ENCODE measurements at regions not wholly inside any gene's neighbourhood (a gene's known extent, or its start where the extent isn't known, plus 50 kb on each side); places are given as distances from the start of the nearest gene placed in this dataset.

DNA sequence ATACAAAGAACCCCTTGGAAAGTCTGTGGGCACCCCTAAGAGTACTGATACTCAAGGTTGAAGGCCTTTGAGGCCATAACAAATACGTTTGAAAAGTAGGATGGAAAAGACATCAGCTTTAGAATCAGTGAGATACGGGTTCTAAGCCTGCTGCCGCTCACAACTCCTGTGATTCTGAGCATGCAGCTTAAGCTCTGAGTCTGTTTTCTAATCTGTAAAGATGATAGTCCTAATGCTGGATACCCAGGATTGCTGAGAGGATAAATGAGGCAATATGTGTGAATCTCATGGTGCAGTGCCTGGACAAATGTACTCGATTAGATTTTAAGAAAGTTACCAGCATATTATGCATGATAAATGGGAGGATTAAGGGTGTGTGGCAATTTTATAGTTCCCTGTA lies 321.0 kb upstream of the HSF2 start:
- FAIRE-seq: no peak

DNA sequence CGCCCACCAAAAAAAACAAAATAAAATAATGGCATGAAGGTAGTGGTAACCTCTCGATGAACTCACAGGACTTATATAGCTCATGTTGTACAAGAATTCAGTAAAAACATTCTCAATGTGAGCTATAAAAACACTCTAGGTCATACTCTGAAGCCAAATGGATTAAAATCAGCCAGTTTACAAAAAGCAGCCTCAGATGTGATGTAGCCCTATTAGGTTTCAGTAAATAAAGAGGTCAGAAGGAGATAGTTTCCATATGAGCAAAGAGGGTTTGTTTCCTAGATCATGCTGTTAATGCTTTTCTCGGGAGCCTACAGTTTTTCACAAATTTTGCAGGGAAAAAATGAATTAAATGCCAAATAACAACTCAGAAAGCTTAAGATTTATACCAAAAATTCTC lies 319.5 kb upstream of the HSF2 start:
- no peak for FAIRE-seq

DNA sequence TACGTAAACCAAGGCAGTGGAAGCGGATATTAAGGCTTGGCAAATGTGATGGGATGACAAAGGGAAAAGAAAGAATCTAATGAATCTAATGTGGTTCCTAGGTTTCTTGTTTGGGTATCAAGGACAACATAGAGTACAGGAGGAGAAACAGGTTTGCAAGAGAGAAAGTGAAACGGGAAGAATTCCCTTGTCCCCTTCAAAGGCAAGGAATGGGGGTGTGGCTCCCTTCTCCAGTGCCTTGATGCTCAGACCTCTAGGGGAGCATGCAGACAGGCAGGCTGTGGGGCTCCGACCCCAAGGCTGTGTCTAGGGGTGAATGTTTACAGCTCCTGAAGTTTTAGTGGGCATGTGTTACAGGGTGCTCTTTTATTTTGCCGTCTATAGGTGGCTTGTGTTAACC lies 317.5 kb upstream of the HSF2 start:
- no peak for FAIRE-seq

DNA sequence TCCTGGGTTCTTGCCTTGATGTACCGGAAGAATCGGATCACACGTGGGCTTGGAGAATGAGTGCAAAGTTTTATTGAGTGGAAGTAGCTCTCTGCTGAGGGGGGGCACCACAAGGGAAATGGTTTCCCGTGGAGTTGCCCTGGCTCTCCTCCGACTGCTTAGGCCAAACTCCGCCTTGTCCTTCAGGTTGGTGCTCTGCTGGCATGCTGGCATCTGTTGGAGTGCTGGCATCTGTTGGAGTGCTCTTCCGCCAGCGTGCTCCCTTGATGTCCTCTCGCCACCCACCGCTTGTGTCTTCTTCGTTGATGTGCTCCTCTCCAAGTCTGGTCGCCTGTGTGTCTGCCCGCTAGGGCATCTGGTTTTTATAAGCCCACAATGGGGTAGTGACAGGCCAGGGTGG lies 317.1 kb upstream of the HSF2 start:
- FAIRE-seq: no peak

DNA sequence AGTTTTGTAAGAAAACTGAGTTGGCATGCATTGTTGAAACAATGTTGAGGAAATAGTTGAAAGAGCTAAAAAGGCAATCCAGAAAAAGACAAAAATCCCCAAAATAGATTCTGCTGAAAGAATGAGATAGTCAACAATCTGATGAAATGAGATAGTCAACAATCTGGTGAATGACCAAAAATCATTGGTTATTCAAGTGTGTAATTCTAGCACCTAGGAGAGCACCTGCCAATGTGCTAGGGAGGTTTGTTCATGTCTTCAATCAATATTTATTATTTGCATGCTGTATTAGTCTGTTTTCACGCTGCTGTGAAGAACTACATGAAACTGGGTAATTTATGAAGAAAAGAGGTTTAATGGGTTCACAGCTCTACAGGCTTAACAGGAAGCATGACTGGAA lies 307.1 kb upstream of the HSF2 start:
- FAIRE-seq: no peak

DNA sequence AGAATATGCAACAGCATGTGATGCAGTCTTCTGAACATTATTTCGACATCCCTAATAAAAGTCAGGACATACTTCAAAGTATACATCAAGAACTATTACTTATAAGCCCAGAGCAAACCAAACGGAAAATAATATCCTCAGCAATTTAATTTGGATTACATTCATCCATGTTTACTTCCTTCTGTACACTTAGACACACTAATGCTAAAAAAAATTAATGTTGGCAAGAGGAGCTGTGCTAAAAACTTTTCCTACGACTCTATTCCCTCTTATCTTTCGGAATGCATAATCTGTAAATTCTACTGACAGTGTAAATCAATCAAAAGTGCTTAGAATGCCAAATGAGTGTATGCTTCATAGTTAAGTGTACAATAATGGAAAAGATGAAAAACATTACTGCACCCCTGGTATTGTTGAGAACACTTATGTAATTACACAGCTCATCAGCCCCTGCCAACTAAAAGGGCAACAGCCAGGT lies 301.2 kb upstream of the HSF2 start:
- no peak for FAIRE-seq

DNA sequence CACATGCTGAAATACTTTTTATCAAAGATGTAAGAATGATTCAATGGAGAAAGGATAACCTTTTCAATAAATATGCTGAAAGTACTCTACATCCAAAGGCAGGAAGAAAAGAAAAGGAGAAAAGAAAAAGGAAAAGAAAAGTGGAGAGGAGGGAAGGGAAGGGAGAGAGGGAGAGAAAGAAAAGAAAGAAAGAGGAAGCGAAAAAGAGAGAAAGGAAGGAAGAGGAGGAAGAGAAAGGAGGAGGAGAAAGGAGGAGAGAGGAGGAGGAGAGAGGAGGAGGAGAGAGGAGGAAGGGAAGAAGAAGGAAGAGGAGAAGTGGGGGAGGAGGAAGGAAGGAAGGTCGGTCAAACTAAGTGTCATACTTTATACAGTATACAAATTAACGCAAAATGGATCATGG lies 297.4 kb upstream of the HSF2 start:
- no peak for FAIRE-seq

DNA sequence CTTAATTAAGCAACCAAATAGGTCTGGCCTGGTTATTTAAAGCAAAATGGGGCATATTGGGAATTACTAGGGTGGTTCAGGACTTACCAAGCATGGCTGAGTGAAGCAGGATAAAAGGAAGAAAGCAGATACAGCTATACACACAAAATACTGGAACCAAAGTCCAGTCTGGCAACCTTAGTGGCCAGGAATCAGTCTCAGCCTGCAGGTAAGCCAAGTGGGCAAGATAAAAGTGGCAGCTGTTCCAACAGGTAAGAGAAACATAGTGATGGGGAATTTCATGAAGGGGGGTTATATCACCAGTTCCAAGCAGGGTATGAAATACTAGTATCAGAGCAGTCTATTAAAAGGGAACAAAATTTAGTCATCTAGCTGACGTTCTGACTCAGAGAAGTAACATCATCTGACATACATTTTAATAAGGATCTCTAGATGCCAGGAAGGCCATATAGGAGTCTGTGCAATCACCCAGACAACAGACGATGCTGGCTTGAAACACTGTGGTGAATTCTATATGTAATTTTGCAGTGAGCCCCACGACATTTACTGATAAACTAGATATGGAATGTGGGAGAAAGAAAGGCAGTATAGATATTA lies 292.1 kb upstream of the HSF2 start:
- FAIRE-seq: no peak

DNA sequence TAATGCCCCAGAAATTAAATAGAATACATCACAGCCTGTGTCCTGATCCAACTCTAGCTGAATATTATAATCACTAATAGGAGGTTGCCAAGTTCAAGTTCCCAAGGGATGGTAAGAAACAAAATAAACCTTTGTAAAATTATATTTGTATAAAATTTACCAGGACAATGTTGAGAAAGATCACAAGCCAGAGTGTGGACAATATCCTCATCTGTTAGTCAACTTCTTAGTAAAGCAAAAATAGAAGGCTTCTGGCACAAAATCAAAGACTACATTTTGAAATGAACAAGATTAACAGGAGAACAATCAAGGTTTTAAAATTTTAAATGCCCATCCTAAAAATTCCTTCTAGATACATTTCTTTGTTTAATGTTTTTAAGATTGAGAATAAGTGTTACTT lies 290.4 kb upstream of the HSF2 start:
- no peak for FAIRE-seq

DNA sequence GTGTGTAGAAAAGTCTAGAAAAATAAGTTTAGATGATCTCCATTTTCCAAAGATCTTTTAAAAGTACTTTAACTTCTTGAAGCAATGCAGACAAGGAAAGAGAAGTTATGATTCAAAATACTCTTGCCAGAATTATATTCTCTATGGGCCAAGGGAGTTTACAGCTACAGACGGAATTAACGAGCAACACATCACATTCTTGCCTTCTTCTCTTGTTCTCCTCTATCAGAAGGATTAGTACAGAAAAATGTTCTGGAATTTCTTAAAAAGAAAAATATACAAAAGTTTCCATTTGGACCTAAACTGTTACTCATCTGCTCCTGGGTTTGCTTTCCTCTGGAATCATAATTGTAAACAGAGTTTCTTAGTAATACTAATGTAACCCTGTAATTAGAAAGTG lies 284.7 kb upstream of the HSF2 start:
- FAIRE-seq: no peak

DNA sequence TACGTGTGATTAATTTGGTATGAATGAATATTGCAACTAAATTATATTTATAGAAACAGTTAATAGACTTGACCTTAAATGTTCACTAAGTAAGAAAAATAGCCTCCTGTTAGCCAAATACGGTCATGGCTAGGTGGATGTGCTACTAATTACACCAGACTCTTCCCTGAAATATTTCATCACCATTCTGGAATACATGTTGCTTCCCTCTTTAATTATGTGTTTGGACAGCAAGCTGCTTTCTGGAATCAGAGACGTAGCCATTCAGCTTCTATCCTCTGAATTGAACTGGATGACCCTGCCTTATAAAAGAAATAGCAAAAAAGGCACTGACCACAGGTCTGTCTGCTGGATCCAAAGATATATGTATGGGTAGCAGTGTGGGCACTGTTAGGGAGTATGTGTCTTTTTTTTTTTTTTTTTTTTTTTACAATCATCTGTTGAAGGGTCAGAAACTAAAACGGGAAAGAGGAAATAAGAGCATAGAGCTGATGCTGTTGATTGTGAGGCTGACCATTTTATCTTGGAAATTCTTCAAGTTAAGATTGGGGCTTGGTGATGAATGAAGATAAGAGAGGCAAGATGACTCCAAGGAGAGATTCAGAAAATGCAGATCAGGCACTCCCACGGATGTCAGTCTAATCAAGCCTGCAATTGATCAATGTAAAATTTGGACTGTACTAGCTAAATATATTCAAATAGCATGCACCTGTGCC lies 283.2 kb upstream of the HSF2 start:
- no peak for FAIRE-seq

DNA sequence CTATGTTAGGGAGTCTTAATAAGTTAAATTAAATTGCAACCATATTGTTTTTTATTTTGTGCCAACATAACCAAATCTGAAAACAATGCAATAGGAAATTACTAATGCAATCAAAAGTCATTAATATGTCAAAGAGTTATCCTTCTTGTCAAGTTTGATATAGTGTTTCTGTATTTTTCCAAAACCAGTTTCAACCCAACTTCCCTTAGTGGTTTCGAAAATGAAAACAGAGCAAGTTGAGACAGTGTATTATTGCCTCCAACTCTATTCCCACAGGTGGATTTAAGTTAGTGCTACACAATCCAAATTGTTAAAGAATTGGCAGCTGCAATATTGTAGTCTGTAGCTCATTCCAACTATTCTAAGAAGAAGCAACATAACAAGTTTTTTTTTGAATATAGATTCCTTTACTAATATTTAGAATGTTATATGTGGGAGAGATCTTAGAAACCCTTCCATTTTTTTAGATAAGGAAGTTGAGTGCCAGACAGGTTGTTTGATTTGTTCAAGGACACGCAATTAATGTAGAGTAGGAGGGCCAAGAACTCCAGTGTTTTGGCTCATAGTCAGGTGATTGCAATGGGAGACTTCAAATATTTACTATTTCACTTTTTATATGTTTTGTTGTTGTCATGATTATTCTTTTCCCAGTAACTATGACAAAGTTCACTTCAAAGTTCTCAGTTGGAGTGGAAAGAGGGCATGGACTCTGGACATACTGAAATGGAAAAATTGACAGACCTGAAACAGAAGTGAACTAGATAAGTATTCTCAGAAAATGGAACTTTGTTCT lies 282.4 kb upstream of the HSF2 start:
- FAIRE-seq: no peak

DNA sequence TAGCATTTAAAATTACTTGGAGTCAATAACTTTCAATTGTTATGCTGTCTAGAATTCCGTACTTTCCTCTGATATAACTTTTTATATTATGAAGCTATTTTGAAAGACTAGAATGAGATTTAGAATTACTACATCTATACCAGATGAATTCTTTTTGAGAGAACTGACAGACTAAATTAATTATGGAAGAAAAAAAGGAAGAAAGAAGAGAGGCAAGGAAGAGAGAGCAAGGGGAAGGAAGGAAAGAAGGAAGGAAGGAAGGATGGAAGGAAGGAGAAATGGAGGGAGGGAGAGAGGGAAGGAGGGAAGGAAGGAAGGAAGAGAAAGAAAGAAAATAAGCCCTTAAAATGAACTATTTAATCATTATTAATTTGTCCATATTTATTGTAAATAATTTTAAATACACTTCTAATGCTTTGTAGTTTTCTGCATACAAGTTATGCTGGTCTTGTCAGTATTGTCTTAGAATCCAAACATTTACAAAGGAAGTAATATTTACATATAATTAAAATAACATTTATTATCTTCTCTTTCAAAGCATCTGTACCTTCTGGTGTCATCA lies 280.4 kb upstream of the HSF2 start:
- FAIRE-seq: no peak

DNA sequence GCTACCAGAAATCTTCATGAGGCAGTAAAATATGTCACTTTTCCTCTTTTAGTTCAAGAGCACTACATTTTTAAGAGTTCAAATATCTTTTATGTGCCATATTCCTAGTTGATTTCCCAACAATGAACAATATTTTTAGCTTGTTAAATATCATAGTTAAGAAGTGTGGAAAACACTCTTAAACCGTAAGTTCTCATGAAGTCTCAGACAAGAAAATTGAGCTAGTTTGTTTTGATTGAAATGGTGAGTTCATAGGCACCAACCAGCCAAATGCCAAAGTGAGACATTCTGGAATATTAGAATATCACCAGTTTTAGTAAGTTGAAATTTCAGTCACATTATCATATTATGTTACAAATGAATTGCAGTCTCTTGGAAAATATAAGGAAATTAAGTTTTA lies 277.2 kb upstream of the HSF2 start:
- FAIRE-seq: no peak

DNA sequence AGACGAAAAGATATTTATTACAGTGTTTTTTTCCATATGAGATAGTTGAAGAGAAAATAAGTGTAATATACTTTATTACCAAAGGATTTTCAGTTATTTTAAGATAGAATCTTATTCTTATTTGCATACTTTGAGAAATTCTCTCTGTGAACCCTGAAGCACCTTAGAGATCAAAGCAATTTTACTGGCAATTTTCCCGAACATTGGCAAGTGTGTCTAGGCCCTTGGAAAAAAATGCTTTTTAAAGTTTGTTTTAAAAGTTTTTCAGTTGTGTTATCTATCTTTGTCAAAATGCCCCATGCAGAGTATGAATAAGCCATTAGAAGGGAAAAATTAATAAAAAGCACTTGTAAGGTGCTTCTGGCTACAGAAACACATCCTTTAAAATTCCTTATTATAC lies 276.8 kb upstream of the HSF2 start:
- no peak for FAIRE-seq

DNA sequence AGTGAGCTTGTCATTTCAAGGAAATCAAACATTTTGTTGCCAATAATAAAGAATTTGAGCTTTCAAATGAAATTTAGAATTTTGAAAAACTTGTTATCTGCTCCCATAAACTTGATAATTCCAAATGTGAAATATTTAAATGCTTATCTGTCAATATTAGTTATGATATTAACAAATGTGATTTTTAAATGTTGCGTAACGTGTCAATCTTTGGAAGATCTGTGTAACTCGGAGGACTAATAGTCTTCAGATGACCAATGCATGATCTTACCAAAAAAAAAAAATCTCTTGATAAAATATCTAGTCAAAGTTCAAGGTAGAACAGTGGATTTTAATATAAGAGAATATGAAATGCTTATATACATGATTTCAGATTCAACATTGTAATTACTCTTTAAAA lies 274.5 kb upstream of the HSF2 start:
- no peak for FAIRE-seq

DNA sequence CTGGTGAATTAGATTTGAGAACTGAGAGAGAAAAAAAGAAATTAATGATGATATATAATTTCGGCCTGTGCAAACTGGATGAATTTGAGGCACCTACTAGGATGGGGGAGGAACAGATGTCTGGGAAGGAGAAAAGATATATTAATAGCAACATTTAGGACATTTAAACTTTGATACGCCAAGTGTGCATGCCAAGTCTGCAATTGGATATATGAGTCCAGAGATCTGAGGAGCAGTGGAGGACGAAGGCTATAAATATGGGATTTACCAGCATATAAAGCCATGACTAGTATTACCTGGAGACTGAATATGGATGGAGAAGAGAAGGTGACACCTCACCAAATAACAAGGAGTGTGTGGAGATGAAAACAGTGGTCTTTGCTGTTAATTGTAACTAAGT lies 272.6 kb upstream of the HSF2 start:
- FAIRE-seq: no peak

DNA sequence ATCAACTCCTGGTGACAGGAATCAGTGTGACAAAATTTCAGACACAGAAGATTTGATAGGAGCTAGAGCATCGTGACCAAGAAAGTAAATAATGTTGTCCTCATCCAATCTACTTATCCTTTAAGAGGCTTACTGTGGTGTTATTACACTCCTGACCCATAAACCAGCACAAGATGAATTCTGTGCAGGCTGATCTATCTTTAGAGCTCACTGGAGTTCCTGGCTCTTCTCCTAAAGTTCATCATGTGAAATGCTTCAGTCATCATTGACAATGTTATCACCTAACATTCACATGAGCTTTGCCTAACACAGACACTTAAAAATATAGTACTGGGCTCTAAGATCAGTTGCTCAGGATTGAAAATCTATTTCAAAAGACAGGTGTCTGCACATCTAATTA lies 271.0 kb upstream of the HSF2 start:
- no peak for FAIRE-seq

DNA sequence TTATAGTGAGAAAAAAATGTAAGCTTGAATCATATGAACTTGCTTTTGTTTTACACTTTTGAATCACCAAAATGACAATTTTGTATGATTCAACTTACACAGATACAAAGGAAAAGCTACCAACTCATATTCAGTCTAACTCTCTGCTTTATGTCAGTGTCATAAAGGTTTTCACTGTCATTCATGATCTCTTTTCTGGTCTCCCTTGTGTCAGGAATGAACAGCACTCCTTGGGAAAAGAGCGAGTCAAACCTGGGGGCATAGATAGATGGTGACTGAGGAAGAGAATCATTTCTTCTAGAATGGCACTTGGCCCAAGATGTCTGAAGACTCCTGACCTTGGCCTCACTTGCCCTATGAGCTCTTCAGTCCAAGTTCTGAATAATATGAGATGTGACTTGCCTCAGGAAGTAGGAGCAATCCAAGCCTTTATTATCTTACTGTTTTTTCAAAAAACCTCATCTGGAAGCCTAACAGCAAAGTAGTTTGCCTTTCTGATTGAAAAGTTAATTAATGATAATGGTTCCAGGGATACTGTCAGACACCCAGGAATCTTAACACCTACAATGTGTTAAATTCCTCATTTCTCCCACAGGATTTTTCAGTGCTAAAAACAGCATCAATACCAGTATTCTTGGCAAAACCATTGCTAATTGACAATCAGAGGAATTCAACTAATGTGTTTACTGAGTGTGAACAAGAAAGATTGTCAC lies 270.0 kb upstream of the HSF2 start:
- no peak for FAIRE-seq

DNA sequence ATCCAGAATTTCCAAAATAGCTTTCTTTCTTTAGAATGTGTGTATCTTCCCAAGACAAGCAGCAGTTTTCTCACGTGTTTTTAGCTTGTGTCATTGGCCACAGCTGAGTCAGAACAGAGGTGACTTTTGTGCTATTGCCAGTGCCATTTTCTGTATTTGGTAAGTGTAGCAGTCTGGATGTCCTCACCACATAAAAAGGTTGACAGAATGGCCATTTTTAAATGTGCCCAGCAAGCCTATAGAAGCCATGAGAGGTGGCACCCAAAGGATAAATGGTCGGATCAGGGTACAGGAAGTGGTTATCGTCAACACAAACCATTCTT lies 269.5 kb upstream of the HSF2 start:
- FAIRE-seq: no peak

DNA sequence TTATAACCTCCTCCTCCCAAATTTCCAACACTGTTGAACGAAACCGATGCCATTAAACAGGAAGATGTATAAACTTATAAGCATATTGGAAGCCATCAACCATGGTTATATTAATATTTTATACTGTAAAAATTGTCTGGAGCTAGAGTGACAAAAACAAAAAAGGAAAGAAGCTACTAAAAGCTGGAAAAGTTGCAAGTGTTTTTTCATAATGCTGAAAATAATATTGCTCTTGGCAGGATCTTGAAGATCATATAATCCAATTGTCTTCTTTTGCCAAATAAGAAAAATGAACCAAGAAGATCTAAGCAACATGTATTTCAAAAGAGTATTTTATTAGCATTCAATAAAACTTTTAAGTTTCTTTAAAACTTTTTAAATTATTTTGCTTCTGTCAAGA lies 268.9 kb upstream of the HSF2 start:
- FAIRE-seq: no peak

DNA sequence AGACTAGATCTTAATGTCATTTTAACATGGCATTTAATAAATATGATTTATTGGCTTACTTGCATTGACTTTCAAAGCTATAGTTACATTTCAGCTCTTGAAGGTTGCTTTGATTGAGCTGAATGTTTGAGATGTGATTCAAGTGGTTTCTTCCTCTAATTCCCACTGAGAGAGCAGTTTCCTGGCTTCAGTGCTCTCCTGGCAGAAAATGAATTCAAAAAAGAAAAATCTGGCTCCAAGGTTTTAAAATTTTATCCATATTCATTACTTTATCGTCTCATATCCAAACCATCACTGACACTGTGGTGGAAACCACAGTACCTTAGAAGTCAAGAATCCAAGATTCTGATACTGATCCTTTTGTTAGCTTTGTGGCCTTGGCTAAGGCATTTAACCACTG lies 263.1 kb upstream of the HSF2 start:
- no peak for FAIRE-seq

DNA sequence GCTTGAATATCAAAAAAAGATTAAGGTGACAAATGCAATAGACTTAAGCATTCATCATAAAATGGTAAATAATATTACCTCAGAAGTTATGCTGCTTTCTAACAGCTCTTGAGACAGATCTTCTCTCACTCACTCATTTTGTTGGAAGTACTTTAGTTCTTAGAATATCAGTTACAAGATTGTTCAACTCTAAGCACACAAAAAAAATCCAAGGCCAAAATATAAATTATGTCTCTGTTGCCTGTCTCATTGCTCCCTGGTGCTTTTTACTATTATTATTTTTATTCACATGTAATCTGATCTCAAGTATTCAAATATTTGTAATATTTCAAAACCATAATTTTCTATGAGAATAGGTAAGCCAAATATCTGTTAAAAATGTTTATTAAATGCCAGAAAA lies 259.4 kb upstream of the HSF2 start:
- no peak for FAIRE-seq

DNA sequence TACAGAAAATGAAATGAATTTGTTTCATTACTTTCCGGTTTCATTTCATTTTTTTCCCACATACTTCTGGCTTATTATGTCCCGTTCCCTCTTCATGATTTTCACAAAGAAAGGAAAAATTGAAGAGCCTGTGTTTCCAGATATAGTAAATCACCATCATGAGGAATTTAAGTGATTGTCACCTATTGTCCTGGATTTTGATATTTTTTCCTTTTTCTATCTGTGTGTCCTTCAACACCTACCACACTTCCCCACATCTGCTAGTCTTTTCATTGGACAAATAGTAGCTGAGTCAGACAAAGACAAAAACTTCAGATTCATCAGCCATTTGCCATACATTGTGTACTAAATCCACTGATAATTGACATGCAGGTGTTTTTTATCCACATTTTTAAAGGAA lies 258.2 kb upstream of the HSF2 start:
- FAIRE-seq: no peak
